K562 (cell line): ENCODE measurements at regions not wholly inside any gene's neighbourhood (a gene's known extent, or its start where the extent isn't known, plus 50 kb on each side); places are given as distances from the start of the nearest gene placed in this dataset.

Experiments
- ATAC-seq: fragments of 200-7000 bp; cut with Tn5 transposase; 3 replicates; pipeline ENCODE4 v1.9.1; 2020; ENCODE audit warnings: moderate library complexity
- BruUV-seq: library from RNA; stranded (reverse); fragments of 400-500 nt; replicated peaks from 2 replicates; lab custom pipeline; 2021; lab: Mats Ljungman, UMichigan
- CTCF ChIA-PET: fragments of 300-600 bp; formaldehyde crosslinking; extraction: SDS; loops from one replicate; lab custom pipeline; 2021; ENCODE audit warnings: low intra/inter-chr PET ratio; lab: Yijun Ruan, JAX
- POLR2A ChIA-PET: fragments of 300-600, 350-650 bp; sonication (Branson Sonifier 250); formaldehyde crosslinking; extraction: SDS; loops from one replicate; lab custom pipeline; 2021; ENCODE audit warnings: antibody characterized with exemption, inconsistent platforms; lab: Yijun Ruan, JAX
- DNase-seq, 4 experiments: peaks; one replicate each; pipeline versions ENCODE4 v3.0.0 to v3.0.0-alpha.2; 2011 to 2018; ENCODE audit warnings: low spot score in 3 of 4, mixed read lengths in 3 of 4; ENCODE audit errors: extremely low read depth in 1 of 4
- FAIRE-seq: peaks from 2 replicates; lab custom pipeline; 2011; peaks lifted over from hg19 to GRCh38; lab: Jason Lieb, UNC
- H2AFZ ChIP-seq: 2 replicates; pipeline ENCODE4 v1.6.0; 2011; ENCODE audit warnings: low read depth, low read length, control low read depth, inconsistent platforms
- H3K27ac ChIP-seq: fragments of 200-600 bp; 3 replicates; pipeline ENCODE4 v1.8.0; 2011; ENCODE audit warnings: low read depth, mild to moderate bottlenecking, control low read depth, inconsistent platforms, low read length, moderate library complexity, mixed read lengths; ENCODE audit errors: extremely low read depth
- H3K27me3 ChIP-seq, 2 experiments: fragments of 300-600 bp in 1 of 2; 2 replicates in 1 of 2; 3 replicates in 1 of 2; pipeline versions ENCODE4 v1.6.0 to v1.8.0; 2011; ENCODE audit warnings: inconsistent platforms in 2 of 2, low read length in 2 of 2, mild to moderate bottlenecking in 1 of 2, mixed read lengths in 1 of 2, moderate library complexity in 1 of 2; ENCODE audit not compliant: control insufficient read depth in 2 of 2, insufficient read depth in 2 of 2
- H3K36me3 ChIP-seq: fragments of 300-600 bp; 3 replicates; pipeline ENCODE4 v1.8.0; 2011; ENCODE audit warnings: mild to moderate bottlenecking, low read length, inconsistent platforms; ENCODE audit not compliant: control insufficient read depth, insufficient read depth
- H3K4me1 ChIP-seq, 2 experiments: fragments of 200-600 bp in 1 of 2; replicated peaks in 1 of 2; 2 replicates in 1 of 2; 3 replicates in 1 of 2; pipeline versions ENCODE4 v1.5.1 to v1.8.0; 2011; ENCODE audit warnings: inconsistent platforms in 2 of 2, low read length in 2 of 2, mild to moderate bottlenecking in 1 of 2, mixed read lengths in 1 of 2, moderate library complexity in 1 of 2; ENCODE audit not compliant: control insufficient read depth in 2 of 2, insufficient read depth in 2 of 2
- H3K4me2 ChIP-seq: 2 replicates; pipeline ENCODE4 v1.6.1; 2011; ENCODE audit warnings: low read length, control low read depth, inconsistent platforms, mixed read lengths; ENCODE audit not compliant: insufficient read depth
- H3K4me3 ChIP-seq: fragments of 200-600 bp; sonication (generic), shearing (Covaris generic); 2 replicates; pipeline ENCODE4 v1.5.1; 2016; ENCODE audit warnings: control low read depth, inconsistent platforms
- H3K79me2 ChIP-seq: fragments of 200-600 bp; 3 replicates; pipeline ENCODE4 v1.8.0; 2011; ENCODE audit warnings: low read length, inconsistent platforms; ENCODE audit not compliant: control insufficient read depth, insufficient read depth
- H3K9ac ChIP-seq, 2 experiments: 2 replicates each; pipeline versions ENCODE4 v1.6.0 to v1.6.1; 2011; ENCODE audit warnings: low read depth in 2 of 2, low read length in 2 of 2, control low read depth in 1 of 2, inconsistent platforms in 1 of 2, mild to moderate bottlenecking in 1 of 2, mixed read lengths in 1 of 2; ENCODE audit not compliant: insufficient read depth in 1 of 2
- H3K9me1 ChIP-seq: one replicate; pipeline ENCODE4 v1.6.0; 2011; ENCODE audit warnings: inconsistent platforms, mild to moderate bottlenecking, low read length, moderate library complexity; ENCODE audit not compliant: control insufficient read depth, insufficient read depth
- H3K9me3 ChIP-seq: replicated peaks from 2 replicates; pipeline ENCODE4 v1.5.1; 2011; ENCODE audit warnings: low read depth, low read length, inconsistent platforms; ENCODE audit not compliant: control insufficient read depth, insufficient read depth
- H4K20me1 ChIP-seq: replicated peaks from 2 replicates; pipeline ENCODE4 v1.6.1; 2011; ENCODE audit warnings: low read length, inconsistent platforms, mixed read lengths; ENCODE audit not compliant: control insufficient read depth, insufficient read depth
- ATF2 ChIP-seq: sonication (generic); formaldehyde crosslinking; IDR thresholded peaks from 2 replicates; pipeline ENCODE4 v1.8.1; 2022; ENCODE audit warnings: missing genetic modification reagents
- CAMTA2 ChIP-seq: fragments of 250-450 bp; sonication (Bioruptor Pico); conservative IDR thresholded peaks from 2 replicates; pipeline ENCODE4 v1.5.1; 2022
- CC2D1A ChIP-seq: fragments of 450-650 bp; IDR thresholded peaks from 2 replicates; pipeline ENCODE4 v1.6.1; 2017; ENCODE audit warnings: mild to moderate bottlenecking
- KDM4B ChIP-seq, 2 experiments: fragments of 450-650 bp in 1 of 2; sonication (generic) in 1 of 2; IDR thresholded peaks; 2 replicates each; pipeline ENCODE4 v1.6.1; 2016 to 2017; ENCODE audit warnings: borderline replicate concordance in 2 of 2, antibody characterized with exemption in 1 of 2, low read depth in 1 of 2, mild to moderate bottlenecking in 1 of 2
- RAD21 ChIP-seq, 2 experiments: fragments of 250-450 bp in 1 of 2; fragments of 450-650 bp in 1 of 2; sonication (Bioruptor Pico) in 1 of 2; formaldehyde crosslinking in 1 of 2; IDR thresholded peaks in 1 of 2; conservative IDR thresholded peaks in 1 of 2; 2 replicates each; pipeline versions ENCODE4 v1.4.0 to v1.8.0; 2020 to 2022; ENCODE audit warnings: mild to moderate bottlenecking in 2 of 2, moderate library complexity in 1 of 2
- ZNF445 ChIP-seq: fragments of 250-450 bp; sonication (Bioruptor Pico); IDR thresholded peaks from 2 replicates; pipeline ENCODE4 v1.4.0; 2020; ENCODE audit warnings: low read depth, mild to moderate bottlenecking, moderate library complexity
- WGBS: fragments of 100-300 bp; shearing (Covaris generic); methylation state at CpG from one replicate; pipeline ENCODE4 v1.1.6; 2016; ENCODE audit warnings: low coverage, mixed read lengths; ENCODE audit not compliant: insufficient coverage; ENCODE audit errors: missing lambda C conversion rate; 5-methylcytosine and 5-hydroxymethylcytosine counted together
- in situ Hi-C: fragments of 300-500 bp; cut with MboI; formaldehyde crosslinking; loops from 4 replicates; pipeline ENCODE4 v1.15.0; 2018; ENCODE audit warnings: inconsistent platforms, mixed read lengths
- intact Hi-C: fragments of 100-400 bp; cut with micrococcal nuclease; formaldehyde crosslinking; loops from 2 replicates; pipeline ENCODE4 v1.14.2; 2022
- TF ChIP-seq, protein P1 (sequence below), 2 experiments: fragments of 450-650 bp; IDR thresholded peaks; 2 replicates each; pipeline ENCODE4 v1.6.1; 2016
- TF ChIP-seq, protein P2 (sequence below): fragments of 250-450 bp; sonication (Bioruptor Pico); IDR thresholded peaks from 2 replicates; pipeline ENCODE4 v1.4.0; 2020; ENCODE audit warnings: mild to moderate bottlenecking, moderate library complexity
- TF ChIP-seq, protein P3 (sequence below): sonication (generic); formaldehyde crosslinking; IDR thresholded peaks from 2 replicates; pipeline ENCODE4 v1.8.0; 2023; ENCODE audit warnings: mild to moderate bottlenecking, missing genetic modification reagents

GRCh38 chr3:182592747-182593146, 200.6 kb upstream of the ATP11B start (continued):
- TF ChIP-seq RAD21 (CRISPR knock-in tag; conservative IDR thresholded peaks at IDR 0.05 in 1 of 2, IDR thresholded peaks at IDR 0.05 in 1 of 2) = no peak

DNA sequence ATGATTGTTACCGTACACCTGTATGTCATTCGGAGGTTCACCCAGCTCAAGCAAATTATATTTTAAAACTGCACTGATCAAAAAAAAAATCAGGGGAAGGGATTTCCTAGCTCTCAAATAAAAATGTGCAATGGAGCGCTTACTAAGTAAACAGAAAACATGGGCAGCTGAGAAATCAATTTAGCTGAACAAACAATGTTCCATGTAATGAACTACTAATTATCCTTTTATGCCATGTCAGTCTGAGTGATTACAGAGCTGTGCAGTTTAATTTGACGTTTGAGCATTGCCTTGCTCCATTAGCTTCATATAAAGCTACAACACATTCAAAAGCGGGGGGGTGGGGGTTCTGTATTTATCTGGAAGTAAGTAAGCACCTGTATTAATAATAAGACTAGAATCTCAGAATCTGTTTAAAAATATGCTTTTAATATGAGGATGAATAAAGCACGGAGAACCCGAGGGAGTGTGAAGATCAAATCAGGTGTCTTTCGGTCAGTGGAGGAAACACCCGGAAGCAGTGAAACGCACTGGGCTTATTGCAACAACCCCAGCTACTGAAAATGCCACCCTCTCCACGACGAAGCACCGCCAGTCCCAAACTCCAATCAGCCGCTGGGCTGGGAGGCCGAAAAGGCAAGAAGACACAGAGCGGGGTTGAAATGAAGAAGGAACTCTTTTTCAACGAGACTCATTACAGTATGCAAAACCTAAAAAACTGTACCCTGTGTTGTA, 196.5 kb upstream of the ATP11B start:
- no peak for DNase-seq
- H2AFZ ChIP-seq = no peak overlapping the region
- no peak overlapping the region for H3K9ac ChIP-seq
- H3K4me3 ChIP-seq = no peak overlapping the region
- no peaks in the 10 kb centered on the region for H4K20me1 ChIP-seq
- FAIRE-seq = no peak
- no peaks in the 10 kb centered on the region for H3K36me3 ChIP-seq
- H3K79me2 ChIP-seq = no peaks in the 10 kb centered on the region
- in situ Hi-C loops = no loop called here
- intact Hi-C loops = no loop called here
- POLR2A ChIA-PET = no interaction called here
- no peaks in the 10 kb centered on the region for H3K9me1 ChIP-seq
- no peaks in the 10 kb centered on the region for H3K9me3 ChIP-seq
- peaks cover 12 to 16% of the 10 kb centered on the region in 2 experiments; a peak in 4 of 5 replicates for H3K27me3 ChIP-seq
- BruUV-seq = no TSS peak
- no peak for TF ChIP-seq CAMTA2 (CRISPR knock-in tag)
- TF ChIP-seq CC2D1A = no peak
- TF ChIP-seq ZNF445 (CRISPR knock-in tag) = no peak
- TF ChIP-seq, protein P1, sequence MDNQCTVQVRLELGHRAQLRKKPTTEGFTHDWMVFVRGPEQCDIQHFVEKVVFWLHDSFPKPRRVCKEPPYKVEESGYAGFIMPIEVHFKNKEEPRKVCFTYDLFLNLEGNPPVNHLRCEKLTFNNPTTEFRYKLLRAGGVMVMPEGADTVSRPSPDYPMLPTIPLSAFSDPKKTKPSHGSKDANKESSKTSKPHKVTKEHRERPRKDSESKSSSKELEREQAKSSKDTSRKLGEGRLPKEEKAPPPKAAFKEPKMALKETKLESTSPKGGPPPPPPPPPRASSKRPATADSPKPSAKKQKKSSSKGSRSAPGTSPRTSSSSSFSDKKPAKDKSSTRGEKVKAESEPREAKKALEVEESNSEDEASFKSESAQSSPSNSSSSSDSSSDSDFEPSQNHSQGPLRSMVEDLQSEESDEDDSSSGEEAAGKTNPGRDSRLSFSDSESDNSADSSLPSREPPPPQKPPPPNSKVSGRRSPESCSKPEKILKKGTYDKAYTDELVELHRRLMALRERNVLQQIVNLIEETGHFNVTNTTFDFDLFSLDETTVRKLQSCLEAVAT (IDR thresholded peaks at IDR 0.05) = no peak
- TF ChIP-seq KDM4B (IDR thresholded peaks at IDR 0.05; ENCODE audit: borderline replicate concordance in 2 of 2, low read depth in 1 of 2) = no peak
- no peak for TF ChIP-seq ATF2 (CRISPR knock-in tag)
- TF ChIP-seq, protein P2, sequence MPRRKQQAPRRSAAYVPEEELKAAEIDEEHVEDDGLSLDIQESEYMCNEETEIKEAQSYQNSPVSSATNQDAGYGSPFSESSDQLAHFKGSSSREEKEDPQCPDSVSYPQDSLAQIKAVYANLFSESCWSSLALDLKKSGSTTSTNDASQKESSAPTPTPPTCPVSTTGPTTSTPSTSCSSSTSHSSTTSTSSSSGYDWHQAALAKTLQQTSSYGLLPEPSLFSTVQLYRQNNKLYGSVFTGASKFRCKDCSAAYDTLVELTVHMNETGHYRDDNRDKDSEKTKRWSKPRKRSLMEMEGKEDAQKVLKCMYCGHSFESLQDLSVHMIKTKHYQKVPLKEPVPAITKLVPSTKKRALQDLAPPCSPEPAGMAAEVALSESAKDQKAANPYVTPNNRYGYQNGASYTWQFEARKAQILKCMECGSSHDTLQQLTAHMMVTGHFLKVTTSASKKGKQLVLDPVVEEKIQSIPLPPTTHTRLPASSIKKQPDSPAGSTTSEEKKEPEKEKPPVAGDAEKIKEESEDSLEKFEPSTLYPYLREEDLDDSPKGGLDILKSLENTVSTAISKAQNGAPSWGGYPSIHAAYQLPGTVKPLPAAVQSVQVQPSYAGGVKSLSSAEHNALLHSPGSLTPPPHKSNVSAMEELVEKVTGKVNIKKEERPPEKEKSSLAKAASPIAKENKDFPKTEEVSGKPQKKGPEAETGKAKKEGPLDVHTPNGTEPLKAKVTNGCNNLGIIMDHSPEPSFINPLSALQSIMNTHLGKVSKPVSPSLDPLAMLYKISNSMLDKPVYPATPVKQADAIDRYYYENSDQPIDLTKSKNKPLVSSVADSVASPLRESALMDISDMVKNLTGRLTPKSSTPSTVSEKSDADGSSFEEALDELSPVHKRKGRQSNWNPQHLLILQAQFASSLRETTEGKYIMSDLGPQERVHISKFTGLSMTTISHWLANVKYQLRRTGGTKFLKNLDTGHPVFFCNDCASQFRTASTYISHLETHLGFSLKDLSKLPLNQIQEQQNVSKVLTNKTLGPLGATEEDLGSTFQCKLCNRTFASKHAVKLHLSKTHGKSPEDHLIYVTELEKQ (CRISPR knock-in tag) = no peak
- TF ChIP-seq, protein P3, sequence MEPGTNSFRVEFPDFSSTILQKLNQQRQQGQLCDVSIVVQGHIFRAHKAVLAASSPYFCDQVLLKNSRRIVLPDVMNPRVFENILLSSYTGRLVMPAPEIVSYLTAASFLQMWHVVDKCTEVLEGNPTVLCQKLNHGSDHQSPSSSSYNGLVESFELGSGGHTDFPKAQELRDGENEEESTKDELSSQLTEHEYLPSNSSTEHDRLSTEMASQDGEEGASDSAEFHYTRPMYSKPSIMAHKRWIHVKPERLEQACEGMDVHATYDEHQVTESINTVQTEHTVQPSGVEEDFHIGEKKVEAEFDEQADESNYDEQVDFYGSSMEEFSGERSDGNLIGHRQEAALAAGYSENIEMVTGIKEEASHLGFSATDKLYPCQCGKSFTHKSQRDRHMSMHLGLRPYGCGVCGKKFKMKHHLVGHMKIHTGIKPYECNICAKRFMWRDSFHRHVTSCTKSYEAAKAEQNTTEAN (CRISPR knock-in tag) = no peak
- TF ChIP-seq, all 486 proteins: peak for 0
- CTCF ChIA-PET = interaction anchor here (0.6 kb wide), 1 partner anchor 161 kb away, joined by 4 read pairs; no protein-coding TSS in a partner anchor
- Histone ChIP-seq H3K27ac (no peak overlapping the region), H3K4me2 (no peak overlapping the region), H3K4me1 (no peaks in the 10 kb centered on the region)
- 1% methylated on average over 17 of the region's 17 CpGs for WGBS
- ATAC-seq = 0 out of 3 replicates have a peak, but pooled peaks have one; percentile 41
